CD4-positive, alpha-beta T cell treated with Interleukin-4 for 1 hour (primary cell): ENCODE measurements at regions not wholly inside any gene's neighbourhood (a gene's known extent, or its start where the extent isn't known, plus 50 kb on each side); places are given as distances from the start of the nearest gene placed in this dataset.
"Not testable (repeated sequence)": the region's sequence is repeated elsewhere in the genome, so short reads cannot be mapped to it uniquely, and the experiment has no call there.

ENCODE experiments used
- DNase-seq, 2 donors: peaks; one replicate each; pipeline ENCODE4 v3.0.0-alpha.2; 2020 to 2022

DNA sequence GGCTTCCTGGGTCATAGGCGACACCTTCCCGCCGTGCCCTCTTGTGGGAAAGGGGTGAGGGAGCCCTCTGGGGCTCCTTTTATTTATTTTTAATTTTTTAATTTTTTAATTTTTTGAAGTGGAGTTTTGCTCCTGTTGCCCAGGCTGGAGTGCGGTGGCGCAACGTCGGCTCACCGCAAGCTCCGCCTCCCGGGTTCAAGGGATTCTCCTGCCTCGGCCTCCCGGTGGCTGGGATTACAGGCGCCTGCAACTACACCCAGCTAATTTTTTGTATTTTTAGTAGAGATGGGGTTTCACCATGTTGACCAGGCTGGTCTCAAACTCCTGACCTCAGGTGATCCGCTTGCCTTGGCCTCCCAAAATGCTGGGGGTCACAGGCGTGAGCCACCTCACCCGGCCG, 49.9 kb upstream of the ELFN1 start:
- not testable (repeated sequence) for DNase-seq

- peak in 1 of 2 donors; percentile 2 for DNase-seq
These were observed 49.6 kb upstream of the PSMG3 start for GRCh38 chr7:1619152-1620079.
